GM18907 (cell line): ENCODE measurements at regions not wholly inside any gene's neighbourhood (a gene's known extent, or its start where the extent isn't known, plus 50 kb on each side); places are given as distances from the start of the nearest gene placed in this dataset.

Experiments used
- ATAC-seq: cut with Tn5 transposase; IDR thresholded peaks from one replicate; pipeline ENCODE4 v1.9.1; 2021; ENCODE audit warnings: mild to moderate bottlenecking, moderate library complexity; ENCODE audit not compliant: unreplicated experiment

- ATAC-seq: no peak
These were observed 394.1 kb downstream of the XPNPEP1 start for GRCh38 chr10:109529258-109529657.

GRCh38 chr10:109517748-109518147 is 405.6 kb downstream of the XPNPEP1 start:
- ATAC-seq: no peak

- ATAC-seq: no peak
These were observed 418.9 kb downstream of the XPNPEP1 start for GRCh38 chr10:109504401-109504800.

GRCh38 chr10:109487691-109488090 is 435.6 kb downstream of the XPNPEP1 start:
- ATAC-seq: no peak

- no peak for ATAC-seq
These were observed 442.5 kb downstream of the XPNPEP1 start for GRCh38 chr10:109480836-109481235.

- ATAC-seq: no peak
These were observed 447.4 kb downstream of the XPNPEP1 start for GRCh38 chr10:109475711-109476421.

GRCh38 chr10:109474812-109475211 is 448.5 kb downstream of the XPNPEP1 start:
- ATAC-seq: no peak

- no peak for ATAC-seq
These were observed 449.1 kb downstream of the XPNPEP1 start for GRCh38 chr10:109474261-109474660.

GRCh38 chr10:109467551-109467950 is 455.8 kb downstream of the XPNPEP1 start:
- no peak for ATAC-seq

- no peak for ATAC-seq
These were observed 458.4 kb downstream of the XPNPEP1 start for GRCh38 chr10:109464949-109465348.

- no peak for ATAC-seq
These were observed 466.0 kb downstream of the XPNPEP1 start for GRCh38 chr10:109457302-109457638.

- no peak for ATAC-seq
These were observed 466.6 kb downstream of the XPNPEP1 start for GRCh38 chr10:109456566-109457301.

- ATAC-seq: no peak
These were observed 468.6 kb downstream of the XPNPEP1 start for GRCh38 chr10:109454691-109455090.

GRCh38 chr10:109451879-109452278 is 471.4 kb downstream of the XPNPEP1 start:
- no peak for ATAC-seq

GRCh38 chr10:109450702-109451101 is 472.6 kb downstream of the XPNPEP1 start:
- ATAC-seq: no peak

- ATAC-seq: no peak
These were observed 489.9 kb downstream of the XPNPEP1 start for GRCh38 chr10:109433434-109433833.

GRCh38 chr10:109432281-109432680 is 491.0 kb downstream of the XPNPEP1 start:
- no peak for ATAC-seq

- no peak for ATAC-seq
These were observed 492.5 kb downstream of the XPNPEP1 start for GRCh38 chr10:109430799-109431198.

GRCh38 chr10:109430043-109430760 is 493.1 kb downstream of the XPNPEP1 start:
- ATAC-seq: no peak

GRCh38 chr10:109428775-109429491 is 494.4 kb downstream of the XPNPEP1 start:
- no peak for ATAC-seq

GRCh38 chr10:109427411-109427810 is 495.9 kb downstream of the XPNPEP1 start:
- ATAC-seq: no peak
